A673 (cell line): ENCODE measurements at regions not wholly inside any gene's neighbourhood (a gene's known extent, or its start where the extent isn't known, plus 50 kb on each side); places are given as distances from the start of the nearest gene placed in this dataset.

Experiments used
- CTCF ChIP-seq: fragments of 300-800, 200-600 bp; sonication (generic); conservative IDR thresholded peaks from 2 replicates; pipeline ENCODE4 v1.5.1; 2017; ENCODE audit warnings: low read depth, mild to moderate bottlenecking, antibody characterized with exemption, low read length, moderate library complexity, mixed read lengths
- EZH2 ChIP-seq: fragments of 200-600 bp; sonication (generic); IDR thresholded peaks from 2 replicates; pipeline ENCODE4 v1.6.1; 2017; ENCODE audit warnings: borderline replicate concordance, low read depth, mild to moderate bottlenecking, mixed read lengths, antibody characterized with exemption, low read length; ENCODE audit not compliant: poor library complexity, severe bottlenecking

GRCh38 chr3:158935846-158936245, 134.0 kb downstream of the MFSD1 start:
- TF ChIP-seq CTCF (no peak), EZH2 (no peak)
